ENCODE measurements at regions not wholly inside any gene's neighbourhood (a gene's known extent, or its start where the extent isn't known, plus 50 kb on each side); places are given as distances from the start of the nearest gene placed in this dataset.

DNA sequence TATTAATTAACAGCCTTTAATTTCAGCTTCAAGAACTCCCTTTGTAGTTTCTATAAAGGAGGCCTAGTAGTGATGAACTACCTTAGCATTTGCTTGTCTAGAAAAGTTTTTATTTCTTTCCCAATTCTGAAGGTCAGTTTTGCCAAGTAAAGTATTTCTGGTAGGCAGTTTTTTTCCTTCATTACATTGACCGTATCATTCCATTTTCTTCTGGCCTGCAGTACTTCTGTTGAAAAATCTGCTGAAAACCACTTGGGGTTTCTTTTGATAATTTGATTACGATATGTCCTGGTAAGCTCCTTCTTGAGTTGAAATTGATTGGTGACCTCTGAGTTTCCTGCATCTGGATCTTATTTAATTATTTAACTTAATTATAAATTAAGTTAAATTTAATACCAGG, 691.8 kb downstream of the TSN start:
- TF ChIP-seq, protein P1, sequence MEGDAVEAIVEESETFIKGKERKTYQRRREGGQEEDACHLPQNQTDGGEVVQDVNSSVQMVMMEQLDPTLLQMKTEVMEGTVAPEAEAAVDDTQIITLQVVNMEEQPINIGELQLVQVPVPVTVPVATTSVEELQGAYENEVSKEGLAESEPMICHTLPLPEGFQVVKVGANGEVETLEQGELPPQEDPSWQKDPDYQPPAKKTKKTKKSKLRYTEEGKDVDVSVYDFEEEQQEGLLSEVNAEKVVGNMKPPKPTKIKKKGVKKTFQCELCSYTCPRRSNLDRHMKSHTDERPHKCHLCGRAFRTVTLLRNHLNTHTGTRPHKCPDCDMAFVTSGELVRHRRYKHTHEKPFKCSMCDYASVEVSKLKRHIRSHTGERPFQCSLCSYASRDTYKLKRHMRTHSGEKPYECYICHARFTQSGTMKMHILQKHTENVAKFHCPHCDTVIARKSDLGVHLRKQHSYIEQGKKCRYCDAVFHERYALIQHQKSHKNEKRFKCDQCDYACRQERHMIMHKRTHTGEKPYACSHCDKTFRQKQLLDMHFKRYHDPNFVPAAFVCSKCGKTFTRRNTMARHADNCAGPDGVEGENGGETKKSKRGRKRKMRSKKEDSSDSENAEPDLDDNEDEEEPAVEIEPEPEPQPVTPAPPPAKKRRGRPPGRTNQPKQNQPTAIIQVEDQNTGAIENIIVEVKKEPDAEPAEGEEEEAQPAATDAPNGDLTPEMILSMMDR (IDR thresholded peaks at IDR 0.05; ENCODE audit: insufficient read depth, low read length), result no peak
- TF ChIP-seq, protein P2, sequence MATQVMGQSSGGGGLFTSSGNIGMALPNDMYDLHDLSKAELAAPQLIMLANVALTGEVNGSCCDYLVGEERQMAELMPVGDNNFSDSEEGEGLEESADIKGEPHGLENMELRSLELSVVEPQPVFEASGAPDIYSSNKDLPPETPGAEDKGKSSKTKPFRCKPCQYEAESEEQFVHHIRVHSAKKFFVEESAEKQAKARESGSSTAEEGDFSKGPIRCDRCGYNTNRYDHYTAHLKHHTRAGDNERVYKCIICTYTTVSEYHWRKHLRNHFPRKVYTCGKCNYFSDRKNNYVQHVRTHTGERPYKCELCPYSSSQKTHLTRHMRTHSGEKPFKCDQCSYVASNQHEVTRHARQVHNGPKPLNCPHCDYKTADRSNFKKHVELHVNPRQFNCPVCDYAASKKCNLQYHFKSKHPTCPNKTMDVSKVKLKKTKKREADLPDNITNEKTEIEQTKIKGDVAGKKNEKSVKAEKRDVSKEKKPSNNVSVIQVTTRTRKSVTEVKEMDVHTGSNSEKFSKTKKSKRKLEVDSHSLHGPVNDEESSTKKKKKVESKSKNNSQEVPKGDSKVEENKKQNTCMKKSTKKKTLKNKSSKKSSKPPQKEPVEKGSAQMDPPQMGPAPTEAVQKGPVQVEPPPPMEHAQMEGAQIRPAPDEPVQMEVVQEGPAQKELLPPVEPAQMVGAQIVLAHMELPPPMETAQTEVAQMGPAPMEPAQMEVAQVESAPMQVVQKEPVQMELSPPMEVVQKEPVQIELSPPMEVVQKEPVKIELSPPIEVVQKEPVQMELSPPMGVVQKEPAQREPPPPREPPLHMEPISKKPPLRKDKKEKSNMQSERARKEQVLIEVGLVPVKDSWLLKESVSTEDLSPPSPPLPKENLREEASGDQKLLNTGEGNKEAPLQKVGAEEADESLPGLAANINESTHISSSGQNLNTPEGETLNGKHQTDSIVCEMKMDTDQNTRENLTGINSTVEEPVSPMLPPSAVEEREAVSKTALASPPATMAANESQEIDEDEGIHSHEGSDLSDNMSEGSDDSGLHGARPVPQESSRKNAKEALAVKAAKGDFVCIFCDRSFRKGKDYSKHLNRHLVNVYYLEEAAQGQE (IDR thresholded peaks at IDR 0.05; ENCODE audit: insufficient replicate concordance, low read depth), result no peak
- no peak for TF ChIP-seq POLR2AphosphoS5 (IDR thresholded peaks at IDR 0.05; ENCODE audit: low read depth)
- no peak for TF ChIP-seq GABPA (IDR thresholded peaks at IDR 0.05; ENCODE audit: low read depth)
- no peak for TF ChIP-seq SPI1 (IDR thresholded peaks at IDR 0.05; ENCODE audit: borderline replicate concordance, low read depth)

Measured in HL-60 (cell line).